Right lung (tissue), 2 donors: ENCODE measurements at regions not wholly inside any gene's neighbourhood (a gene's known extent, or its start where the extent isn't known, plus 50 kb on each side); places are given as distances from the start of the nearest gene placed in this dataset.
A peak's percentile ranks its signal among the peaks of the same experiment; 100 is the strongest.

Source experiments
- DNase-seq, 2 donors: peaks; one replicate each; pipeline ENCODE4 v3.0.0-alpha.2; 2013

DNA sequence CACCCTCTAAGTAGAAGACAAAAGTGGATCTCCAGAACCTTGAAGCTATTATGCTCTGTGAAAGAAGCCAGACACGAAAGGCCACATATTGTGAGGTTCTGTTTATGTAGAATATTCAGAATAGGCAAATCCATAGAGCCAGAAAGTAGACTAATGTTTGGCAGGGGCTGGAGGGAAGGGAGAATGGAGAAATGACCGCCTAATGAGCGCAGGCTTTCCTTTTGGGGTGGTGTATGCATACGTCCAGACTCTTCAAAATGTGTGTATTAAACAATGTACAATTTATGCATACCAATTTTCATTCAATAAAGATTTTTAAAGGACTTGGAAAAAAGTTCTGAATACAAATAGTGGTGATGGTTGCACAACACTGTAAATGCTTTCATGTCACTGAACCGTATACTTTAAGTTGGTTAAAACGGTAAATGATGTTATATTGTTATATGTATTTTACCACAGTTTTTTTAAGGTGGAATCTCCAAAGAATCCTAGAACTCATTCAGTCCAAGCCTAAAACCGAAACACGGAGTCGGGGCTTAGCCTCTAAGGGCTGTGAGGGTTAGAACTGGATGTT lies 397.4 kb downstream of the SOX9 start:
- DNase-seq, result no peak

DNA sequence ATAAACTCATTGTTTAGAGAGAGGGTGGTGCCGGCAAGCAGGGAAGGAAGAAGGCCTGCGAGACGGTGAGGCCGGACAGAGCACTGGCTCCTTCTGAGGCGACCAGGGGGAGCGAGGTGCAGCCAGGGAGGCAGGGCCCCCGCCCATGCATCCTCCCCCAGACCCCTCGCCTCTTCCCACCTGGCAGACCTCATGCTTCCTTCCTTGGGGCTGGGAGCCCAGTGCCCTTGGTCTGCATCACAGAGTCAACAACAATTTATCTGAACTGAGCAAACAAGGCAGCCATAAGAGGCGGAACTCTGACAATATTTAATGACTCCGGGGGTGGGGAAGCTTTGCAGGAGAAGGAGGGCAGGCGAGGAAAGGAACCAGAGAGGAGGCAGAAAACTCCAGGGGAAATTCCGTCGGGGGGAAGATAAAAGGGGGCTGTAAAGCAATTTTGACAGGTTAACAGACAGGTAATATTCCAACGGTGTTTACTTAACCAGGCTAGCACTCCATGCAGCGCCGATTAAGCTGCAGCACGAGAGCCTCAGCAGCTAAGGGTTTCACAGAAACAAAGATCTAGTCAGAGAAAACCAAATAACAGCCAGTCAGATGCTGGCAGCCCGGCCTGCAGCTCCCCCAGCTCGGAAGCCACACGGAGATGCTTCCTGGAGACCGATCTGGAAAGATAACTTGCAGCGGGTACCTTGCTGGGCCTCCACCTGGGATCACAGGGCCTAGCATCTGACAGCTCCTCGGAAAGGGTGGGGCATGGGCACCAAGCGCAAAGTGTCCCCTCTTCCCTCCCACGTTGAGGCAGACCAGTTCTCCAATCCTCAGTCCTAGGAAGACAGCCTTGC lies 398.2 kb downstream of the SOX9 start:
- DNase-seq, result no peak

DNA sequence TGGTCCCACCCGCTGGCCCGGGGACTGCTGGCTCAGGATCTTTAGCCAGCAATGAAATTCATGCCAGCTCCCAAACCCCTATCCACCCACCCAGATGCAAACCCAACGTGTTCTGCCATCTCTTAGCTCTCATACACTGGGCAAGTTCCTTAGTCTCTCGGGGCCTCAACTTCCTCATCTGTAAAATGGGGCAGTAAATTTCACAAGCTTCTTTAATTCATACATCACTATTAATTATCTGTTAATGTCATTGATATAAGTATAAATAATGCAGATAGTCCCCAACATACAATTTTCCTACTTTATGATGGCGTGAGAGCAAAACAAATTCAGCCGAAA lies 398.7 kb downstream of the SOX9 start:
- DNase-seq, result no peak

DNA sequence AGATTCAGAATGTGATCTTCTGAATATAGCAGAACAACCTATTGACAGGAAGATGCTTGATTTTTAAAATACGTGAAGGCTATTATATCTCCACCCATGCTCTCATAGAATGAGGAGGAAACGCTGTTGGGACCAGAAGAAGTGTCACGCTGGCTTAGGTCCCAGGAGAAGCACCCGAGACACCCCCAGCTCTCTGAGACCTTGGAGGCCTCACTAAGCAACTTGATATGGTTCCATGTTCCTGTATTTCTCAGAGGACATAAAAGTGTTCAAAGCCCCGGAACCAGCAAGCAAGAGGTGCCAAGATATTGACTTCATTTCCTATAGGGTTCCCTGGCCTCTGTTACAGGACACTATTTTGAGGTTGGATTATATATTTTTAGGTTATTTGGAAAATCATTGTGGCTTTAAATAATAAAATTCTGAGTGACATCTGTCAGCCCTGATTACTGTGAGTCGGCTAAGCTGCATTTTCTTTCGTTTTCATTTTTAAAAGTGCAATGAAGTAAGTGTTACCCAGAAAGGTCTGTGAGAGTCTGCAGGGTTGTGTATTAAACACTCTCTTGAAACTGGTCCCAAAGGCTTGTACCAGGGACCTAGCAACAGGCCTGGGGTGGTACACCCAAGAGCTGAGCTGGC lies 400.0 kb downstream of the SOX9 start:
- no peak for DNase-seq

DNA sequence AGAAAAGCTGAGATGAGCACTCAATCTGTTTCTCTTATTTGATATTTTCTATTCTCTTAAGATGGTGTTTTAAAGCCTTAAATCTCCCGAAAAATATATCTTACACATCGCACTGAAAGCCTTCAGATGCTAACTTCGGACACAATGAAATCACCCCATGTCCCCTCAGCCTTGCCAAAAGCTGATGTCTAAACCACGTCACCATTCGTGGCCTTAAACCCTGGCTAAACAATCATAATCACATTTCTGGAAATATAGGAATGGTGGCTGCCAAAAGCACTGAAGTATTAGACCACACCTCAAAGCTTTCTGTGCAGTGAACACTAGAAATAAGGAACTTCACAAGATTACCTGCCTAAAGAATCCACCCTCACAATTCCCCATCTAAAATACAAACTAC lies 402.7 kb downstream of the SOX9 start:
- no peak for DNase-seq

DNA sequence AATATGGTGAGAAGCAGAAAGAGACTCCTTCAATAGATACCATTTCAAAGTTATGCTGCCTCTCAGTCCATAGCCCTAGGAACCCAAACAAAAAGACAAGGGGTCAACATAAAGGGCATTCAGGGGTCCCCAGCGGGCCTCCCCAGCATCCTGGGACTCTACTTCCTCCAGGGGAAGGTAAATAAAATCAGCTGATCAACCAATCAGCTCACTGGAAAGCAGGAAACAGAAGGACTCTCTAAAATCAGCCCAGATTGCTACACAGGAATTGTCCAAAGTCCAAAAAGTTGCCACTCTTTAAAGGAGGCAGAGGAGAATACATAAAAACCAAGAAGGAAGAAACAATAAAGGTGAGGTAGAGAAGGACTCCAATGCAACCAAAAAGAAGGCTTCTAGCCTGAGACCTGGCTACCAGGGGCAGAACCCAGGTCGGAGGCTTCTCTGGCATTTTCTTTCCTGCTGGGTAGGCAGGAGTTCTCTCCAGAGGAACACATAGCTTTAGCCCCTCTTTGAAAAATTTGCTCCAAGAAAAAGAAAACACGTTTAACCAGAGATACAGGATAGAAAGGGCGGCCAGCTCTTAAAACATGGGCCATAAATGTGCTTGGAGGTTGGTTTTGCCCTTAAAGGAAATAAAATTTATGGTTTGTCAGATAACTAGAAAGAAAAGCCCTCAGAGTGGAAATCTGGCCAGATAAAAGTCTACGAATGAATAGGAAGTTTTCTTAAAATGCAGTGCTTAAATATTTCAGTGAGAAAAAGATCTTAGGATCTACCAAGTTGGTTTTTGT lies 404.6 kb downstream of the SOX9 start:
- DNase-seq, result no peak

DNA sequence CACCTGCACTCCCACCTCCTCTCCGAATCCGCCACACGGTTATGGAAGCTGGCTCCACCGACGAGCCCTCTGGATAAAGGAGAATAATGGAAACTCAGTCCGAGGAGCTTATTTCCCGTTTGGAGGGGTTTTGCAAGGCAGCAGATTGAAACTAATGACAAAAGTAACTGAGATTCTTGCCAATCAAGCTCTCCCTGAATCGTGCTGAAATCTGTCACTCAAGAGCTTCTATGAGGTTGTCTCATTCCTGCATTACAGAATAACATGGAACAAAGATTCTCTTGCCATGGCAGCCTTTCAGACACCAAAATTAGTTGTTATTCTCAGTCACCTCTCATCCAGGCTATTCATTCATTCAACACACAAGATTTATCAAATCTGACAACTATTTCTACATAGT lies 405.9 kb downstream of the SOX9 start:
- DNase-seq, result no peak

DNA sequence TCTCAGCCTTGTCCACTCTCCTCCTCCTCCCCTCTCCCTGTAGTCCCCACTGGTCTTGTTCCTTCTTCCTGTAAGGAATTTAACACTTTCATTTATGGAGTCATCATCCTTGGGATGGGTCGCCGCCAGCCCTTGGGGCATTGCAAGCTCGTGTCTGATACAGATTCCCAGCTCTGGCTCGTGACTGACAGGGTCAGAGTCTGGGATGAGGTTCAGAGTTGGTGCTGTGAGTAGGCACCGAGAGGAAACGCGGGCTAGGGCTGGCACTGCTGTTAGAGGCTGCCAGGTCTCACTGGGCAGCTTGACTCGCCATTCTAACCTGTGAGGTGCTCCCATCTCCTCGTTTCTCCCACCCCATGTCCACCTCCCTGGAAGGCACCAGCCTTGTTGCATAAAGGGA lies 407.0 kb downstream of the SOX9 start:
- DNase-seq, result no peak

DNA sequence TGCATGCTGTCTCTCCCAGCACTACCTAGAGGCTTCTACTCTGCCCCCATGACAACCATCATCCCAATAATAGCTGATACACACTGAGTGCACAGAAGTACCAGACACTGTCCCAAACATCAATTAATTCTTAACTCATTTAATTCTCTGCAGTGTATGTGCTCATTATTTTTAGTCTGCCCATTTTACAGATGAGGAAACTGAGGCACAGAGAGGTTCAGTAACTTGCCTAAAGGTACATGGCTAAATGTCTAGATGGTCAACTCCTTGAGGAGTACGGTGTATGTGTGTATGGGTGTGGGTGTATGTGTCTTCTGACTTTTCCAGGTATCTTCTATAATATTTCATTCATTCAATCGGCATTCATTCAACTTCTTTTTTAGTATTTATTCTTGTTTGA lies 407.9 kb downstream of the SOX9 start:
- no peak for DNase-seq

DNA sequence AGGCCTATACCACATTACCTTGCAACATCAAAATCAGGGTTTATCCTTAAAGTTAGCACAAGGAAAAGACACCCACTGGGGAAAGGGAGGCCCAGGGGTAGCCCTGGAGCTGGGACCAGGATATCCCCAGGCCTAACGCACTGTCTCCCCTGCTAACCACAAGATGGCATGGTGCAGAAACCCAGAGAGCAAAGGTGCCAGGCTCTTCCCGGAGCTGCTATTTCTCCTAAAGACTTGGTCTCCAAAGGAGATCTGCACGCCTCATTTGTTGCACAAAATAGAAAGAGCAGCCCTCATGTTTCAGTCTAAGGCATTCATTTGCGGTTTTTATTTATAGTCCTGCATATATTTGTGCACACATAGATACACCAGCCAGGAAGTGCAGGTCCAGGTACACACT lies 408.6 kb downstream of the SOX9 start:
- no peak for DNase-seq

DNA sequence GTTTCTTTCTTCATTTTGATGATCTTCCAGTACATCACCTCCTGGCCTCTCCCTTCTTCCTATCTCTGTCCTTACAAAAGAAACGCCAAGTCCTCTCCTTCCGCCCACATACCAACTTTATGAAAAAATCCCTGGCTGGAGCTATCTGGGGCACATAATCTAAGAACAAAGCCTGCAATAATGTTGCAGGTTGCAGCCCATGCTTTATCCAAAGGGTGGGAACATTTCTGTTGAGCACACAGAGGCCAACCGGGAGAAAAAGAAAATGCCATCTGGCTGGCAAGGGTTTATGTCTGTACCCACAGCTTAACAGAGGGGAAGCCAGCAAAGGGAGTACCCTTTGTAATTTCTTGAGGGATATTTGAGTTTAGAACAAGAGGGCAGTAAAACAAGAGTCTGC lies 409.6 kb downstream of the SOX9 start:
- DNase-seq, result no peak

DNA sequence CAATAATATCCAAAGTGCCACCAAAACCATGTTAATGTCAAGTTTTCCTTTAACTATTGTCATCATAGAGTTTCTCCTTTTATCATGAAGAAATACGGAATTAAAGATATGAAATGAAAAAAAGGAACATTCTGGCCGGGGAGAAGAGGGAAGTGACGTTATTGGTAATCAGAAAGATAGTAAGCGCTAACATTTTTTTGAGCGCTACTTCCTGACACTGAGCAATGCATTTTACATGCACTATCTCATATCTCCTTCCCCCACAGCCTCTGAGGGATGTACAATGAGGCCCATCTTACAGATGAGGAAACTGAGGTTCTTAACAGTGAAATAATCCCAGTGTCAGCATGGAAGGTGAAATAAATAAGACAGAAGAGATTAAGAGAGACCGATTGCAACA lies 410.9 kb downstream of the SOX9 start:
- no peak for DNase-seq

DNA sequence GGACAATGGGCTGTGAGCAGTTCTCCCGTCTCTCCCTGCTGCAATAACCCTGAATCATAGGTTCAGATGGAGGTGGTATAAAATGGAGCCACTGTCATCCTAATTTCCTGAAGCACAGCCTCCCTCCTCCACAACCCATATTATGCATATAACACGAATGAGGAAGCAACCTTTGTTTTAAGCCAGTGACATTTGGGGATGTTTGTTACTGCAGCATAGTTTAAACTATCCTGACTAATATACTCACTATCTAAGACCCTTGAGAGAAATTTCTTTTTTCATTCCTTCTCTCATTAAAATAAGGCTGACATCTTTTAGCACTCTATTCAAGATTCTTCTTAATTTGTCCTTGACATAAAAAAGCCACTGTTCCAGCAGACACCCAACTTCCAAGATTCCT lies 413.4 kb downstream of the SOX9 start:
- DNase-seq, result no peak

DNA sequence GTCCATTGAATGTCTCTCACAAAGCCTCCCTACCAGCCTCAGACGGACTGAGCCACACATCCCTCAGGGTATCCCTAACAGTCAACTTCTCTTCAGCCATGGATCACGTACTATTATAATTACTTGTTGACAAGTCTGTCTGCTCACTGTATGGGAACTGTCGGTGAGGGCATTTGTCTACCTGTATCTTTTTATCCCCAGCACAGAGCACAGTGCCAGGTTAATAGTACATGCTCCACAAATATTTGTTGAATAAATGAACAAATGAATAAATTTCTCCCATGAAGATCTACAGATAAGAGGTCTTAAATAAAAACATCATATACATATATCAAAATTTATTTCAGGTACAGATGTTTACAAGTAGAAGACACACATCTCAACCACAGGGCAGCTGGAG lies 414.0 kb downstream of the SOX9 start:
- no peak for DNase-seq

DNA sequence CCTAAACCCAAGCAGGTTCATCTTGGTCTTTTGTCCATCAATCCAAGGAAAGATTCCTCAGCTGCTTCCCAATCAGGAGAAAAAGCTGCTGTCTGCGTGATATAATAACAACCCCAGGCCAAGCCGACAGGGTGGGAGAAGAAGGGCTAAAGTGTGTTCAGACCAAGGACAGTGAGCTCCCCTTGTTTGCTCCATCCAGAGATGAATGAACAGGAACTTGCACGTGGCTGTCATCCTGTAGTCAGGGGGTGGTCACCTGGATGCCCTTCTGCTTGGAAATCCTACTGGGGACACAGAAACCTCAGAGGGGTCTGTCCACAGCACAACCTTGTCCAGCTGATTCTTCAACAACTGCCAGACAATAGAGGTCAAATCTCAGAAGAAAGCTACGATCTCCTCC lies 414.5 kb downstream of the SOX9 start:
- no peak for DNase-seq

DNA sequence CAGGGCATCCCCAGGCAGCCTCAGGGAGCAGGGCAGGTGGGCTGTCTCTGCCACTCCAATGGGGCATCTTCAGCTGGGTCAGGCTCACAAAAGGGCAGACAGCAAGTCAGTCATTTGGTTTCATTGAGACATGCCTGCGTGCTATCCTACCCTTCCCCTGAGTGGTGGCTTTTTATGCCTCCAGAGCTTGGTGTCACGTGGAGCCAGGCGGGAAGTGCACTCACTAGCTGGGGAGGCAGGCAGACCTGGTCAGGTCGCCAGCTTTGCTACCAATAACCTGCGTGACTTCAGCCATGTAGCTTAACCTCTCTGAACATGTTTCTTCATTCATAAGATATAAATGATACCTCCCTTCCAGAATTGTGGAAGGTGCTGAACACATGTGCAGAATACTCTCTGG lies 415.0 kb downstream of the SOX9 start:
- no peak for DNase-seq

DNA sequence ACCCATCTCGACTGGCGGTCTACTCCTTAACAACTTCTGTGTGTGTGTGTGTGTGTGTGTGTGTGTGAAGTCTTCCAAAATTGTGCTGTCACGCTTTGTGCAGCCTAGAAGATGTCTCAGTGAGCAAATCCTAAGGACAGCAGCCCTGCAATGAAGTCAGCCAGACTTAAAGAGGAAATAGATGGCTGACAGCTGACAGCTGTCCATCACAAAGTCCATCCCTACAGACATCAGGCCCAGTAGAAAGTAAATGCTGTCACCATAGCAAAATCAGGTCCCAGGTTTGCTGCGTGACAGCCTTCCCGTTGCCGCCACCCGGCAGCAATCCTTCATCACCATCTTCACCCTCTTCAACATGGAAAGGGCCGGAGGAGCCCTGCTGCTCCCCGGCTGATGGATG lies 416.0 kb downstream of the SOX9 start:
- DNase-seq, result no peak

DNA sequence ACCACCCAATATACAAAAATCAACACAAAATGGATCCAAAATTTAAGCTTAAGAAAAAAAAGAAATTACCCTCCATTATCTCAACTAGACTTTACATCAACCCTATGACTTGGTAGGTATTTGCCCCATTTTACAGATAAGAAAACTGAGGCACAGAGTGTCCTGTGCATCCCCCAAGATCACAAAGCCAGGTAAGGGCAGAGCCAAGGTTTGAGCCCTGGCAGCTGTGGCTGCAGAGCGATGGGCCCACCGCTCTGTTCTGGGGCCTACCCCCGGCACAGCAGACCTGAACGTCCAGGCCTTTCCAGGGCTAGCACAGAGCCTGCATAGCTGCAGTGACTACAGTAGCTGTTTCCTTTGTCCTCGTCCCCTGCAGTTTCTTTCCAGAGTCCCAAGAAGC lies 417.6 kb downstream of the SOX9 start:
- no peak for DNase-seq

DNA sequence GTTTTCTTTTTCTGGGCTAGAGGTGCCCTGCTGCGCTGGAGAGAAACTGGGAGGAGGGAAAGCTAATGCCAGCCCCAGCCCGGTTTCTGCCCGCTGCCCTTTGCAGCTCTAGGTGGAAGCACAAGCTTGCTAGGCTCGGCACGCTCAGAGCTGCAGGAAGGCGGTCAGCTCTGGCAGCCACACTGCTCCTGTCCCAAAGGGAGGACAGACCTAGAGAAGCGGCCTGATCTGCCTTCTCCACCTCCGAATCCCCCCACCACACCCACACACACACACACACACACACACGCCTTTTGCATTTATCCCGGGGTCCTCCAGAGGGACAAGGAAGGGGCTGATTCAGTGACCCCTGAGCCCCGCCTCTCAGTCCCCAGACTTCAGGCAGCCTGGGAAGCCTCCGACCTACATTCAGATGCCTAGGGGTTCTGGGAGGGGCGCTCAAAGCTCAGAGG lies 418.1 kb downstream of the SOX9 start:
- no peak for DNase-seq

DNA sequence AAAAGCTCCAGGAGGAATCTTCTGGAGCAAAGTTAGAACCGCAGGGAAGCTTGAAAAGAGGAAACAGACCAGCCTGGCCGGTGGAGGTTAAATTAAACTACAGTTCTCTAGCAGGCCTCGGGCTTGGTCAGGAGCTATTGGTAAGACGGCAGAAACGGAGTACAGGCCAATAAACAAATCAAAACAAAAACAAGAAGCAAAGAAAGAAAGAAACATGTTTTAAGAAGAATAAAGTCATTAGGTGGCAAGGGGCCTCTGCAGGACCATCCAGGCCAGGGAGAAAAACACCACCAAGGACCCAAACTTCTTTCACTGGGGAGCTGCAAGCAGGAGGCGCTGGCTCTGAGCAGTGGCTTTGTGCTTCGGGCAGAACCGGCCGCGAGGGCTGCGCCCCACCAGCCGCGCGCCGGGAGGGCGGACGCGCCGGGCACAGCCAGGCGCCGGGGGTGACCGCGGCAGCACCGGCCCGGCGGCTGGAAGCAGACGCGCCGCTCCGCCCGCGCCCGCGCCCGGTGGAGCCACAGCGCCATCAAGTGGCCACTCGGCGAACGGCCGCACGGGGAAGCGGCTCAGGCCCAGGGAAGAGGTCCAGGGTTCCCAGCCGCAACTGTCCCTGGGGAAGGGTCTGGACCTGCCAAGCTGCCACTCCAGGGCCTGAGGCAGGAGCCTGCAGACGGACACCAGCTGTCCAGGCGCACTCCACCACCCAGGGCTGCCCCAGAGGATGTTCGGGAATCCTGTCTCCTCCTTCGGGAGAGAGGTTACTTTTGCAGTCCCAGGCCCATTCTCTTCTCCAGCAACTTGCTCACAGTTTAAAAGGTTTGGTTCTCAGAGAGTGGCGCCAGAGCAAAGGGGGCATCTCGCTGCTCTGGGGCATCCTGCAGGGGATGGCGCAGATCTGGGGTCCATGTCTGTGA lies 419.4 kb downstream of the SOX9 start:
- DNase-seq, result peak; percentile 71

DNA sequence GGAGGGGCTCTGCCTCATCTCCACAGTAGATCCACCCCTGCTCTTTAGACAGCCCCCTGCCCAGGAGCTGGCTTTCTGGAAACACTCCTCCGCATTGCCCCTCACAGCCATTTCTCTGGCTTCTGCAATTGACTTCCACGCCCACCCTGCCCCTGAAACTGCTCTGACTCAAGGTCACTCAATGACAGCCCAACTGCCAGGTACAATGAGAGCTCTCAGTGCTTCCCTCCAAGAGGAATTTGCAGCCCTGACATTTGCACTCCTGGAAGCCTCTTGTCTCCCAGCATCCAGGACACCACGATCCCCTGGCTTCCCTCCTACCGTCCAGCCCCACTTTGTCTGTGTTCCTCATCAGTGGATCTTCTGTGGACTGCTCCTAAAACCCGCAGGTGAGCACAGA lies 421.5 kb downstream of the SOX9 start:
- no peak for DNase-seq

DNA sequence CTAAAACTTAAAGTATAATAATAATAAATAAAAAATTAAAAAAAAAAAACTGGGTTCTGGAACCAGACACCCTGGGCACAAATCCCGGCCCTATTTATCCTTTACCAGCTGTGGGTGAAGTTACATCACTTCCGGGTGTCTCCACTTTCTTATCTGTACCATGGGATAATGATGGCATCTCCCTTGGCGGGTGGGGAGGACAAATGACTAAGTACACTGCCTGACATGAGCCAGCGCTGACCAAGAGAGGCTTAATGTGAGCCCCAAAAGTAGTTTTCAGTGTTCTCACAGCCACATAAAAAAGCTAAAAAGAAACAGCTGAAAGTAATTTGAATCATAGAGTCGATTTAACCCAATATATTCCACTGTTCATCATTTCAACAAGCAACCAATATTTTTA lies 424.9 kb downstream of the SOX9 start:
- no peak for DNase-seq
